ENCODE measurements at regions not wholly inside any gene's neighbourhood (a gene's known extent, or its start where the extent isn't known, plus 50 kb on each side); places are given as distances from the start of the nearest gene placed in this dataset.
"Not testable (repeated sequence)": the region's sequence is repeated elsewhere in the genome, so short reads cannot be mapped to it uniquely, and the experiment has no call there.

GRCh38 chr6:6978731-6979130 lies 129.0 kb upstream of the RREB1 start:
- DNase-seq (ENCODE audit: low read depth), result no peak

DNA sequence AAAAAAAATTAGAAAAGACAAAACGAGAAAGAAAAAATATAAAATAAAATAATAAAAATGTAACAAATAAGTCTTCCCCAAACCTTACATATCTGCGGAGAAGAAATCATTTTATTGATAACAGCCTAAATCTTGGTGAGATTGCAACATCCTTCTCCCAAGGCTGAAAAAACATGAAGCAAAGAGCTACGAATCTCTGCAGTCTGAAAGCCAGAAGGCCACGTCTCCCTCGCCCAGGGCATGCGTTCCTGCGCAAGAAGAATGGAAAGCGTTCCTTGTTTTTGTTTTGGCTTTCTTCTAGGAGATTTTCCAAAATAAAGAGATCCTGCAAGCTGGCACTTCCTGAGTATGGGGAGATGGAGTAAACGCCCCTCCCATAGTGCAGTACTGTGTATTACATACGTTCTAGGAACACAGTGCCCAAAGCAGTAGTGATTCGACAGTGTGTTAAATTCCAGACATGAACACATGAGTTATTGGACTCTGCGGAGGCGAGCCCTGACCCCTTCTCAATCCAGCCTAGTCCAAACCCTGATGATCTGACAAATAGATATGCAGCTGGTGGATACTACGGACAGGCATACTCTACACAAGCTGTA lies 126.7 kb upstream of the RREB1 start:
- no peak for DNase-seq (ENCODE audit: low read depth)

- DNase-seq (ENCODE audit: low read depth), result no peak
These were observed 126.0 kb upstream of the RREB1 start for GRCh38 chr6:6981681-6982322.

- DNase-seq (ENCODE audit: low read depth), result no peak
These were observed 125.1 kb upstream of the RREB1 start for GRCh38 chr6:6982663-6983062.

GRCh38 chr6:6984585-6985366 lies 123.0 kb upstream of the RREB1 start:
- DNase-seq (ENCODE audit: low read depth), result no peak

DNA sequence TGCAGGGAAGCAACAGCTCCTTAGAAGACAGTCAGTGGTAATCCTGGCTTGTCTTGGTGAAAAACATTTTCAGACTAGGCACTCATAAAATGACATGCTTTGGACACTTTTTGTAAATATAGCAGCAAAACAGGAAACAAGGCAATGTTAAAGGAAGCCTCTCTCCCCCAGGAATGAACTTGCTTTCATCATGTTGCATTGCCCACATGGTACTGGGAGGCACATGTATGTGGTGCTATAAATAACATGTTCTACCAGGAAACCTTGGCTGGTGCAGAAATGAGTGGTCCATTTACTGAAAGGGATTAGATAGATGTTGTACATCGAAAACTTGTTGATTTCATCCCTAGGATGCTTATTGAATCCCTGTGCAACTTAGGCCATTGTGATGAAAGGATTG lies 121.4 kb upstream of the RREB1 start:
- DNase-seq (ENCODE audit: low read depth), result no peak

DNA sequence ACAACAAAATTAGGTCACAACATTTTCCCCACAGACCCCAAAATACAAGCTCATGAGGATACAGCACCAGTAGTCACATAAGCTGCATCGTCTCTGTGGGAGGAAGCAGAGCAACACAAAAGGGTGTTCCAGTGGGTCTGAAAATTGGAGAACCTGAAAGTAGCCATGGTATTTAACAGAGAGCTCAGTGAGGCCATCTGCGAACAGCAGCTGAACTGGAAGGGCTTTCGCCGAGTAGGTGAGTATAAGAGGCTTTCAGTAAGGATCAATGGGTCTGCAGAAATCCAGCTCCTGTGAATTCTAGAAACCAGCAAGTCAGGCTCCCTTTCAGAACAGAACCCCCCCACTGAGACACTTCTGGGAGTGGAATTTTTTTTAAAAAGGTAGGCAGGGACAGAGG lies 120.0 kb upstream of the RREB1 start:
- no peak for DNase-seq (ENCODE audit: low read depth)

GRCh38 chr6:6990059-6990458 lies 117.7 kb upstream of the RREB1 start:
- not testable (repeated sequence) for DNase-seq (ENCODE audit: low read depth)

GRCh38 chr6:6993503-6994237 lies 114.1 kb upstream of the RREB1 start:
- no peak for DNase-seq (ENCODE audit: low read depth)

GRCh38 chr6:6994796-6995195 lies 113.0 kb upstream of the RREB1 start:
- no peak for DNase-seq (ENCODE audit: low read depth)

- DNase-seq (ENCODE audit: low read depth), result no peak
These were observed 112.4 kb upstream of the RREB1 start for GRCh38 chr6:6995328-6995727.

GRCh38 chr6:6996124-6996523 lies 111.6 kb upstream of the RREB1 start:
- no peak for DNase-seq (ENCODE audit: low read depth)

DNA sequence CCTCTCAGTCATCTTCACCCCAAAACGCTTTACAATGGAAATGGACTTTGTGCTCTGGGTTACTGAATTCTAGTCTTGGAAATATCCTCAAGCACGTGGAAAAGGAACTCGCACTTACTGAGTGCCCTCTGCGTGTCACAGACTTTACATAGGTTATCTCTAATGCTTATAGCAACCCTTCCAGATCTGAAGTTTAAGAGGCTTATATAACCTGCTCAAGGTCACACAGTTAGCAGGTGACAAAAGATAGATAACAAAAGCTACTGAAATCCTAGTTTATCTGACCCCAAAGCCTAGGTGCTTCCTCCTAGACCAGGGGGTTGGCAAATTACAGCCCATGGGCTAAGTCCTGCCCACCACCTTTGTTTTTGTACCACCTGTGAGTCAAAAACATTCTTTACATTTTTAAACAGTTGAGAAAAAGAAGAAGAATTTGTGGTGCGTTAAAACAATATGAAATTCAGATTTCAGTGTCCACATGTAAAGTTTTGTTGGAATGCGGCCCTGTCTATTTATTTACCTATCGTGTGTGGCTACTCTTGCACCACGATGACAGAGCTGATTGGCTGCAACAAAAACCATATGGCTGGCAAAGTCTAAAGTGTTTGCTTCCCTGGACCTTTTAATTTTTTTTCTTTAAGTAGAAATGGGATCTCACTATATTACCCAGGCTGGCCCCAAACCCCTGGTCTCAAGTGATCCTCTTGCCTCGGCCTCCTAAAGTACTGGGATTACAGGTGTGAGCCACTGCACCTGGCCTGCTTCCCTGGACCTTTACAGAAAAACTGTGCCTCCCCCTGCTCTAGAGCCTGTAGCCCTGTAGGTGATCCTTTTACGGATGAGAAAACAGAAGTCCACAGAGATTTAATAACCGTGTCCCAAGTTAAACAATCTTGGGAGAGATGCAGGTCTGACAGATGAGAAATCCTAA lies 110.2 kb upstream of the RREB1 start:
- no peak for DNase-seq (ENCODE audit: low read depth)

GRCh38 chr6:6998194-6998569 lies 109.6 kb upstream of the RREB1 start:
- DNase-seq (ENCODE audit: low read depth), result no peak

- no peak for DNase-seq (ENCODE audit: low read depth)
These were observed 106.7 kb upstream of the RREB1 start for GRCh38 chr6:7000825-7001777.

DNA sequence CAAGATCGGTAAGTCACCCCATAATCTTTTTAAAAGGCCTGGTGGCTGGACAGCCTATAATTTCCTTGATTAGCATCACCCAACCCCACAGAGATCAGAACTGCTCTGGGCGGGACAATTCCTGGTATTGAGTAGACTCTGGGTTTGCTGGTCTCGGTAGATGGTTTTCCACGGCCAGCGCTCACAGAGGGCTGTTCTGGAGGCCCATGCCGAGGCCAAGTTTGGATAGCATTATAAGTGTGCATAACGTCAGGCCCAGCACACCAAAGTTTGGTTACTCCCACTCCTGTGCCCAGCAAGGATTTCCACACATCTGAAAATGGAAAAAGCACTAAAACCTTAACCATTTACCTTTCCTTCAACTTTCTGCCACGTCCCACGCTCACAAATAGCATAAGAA lies 104.7 kb upstream of the RREB1 start:
- DNase-seq (ENCODE audit: low read depth), result no peak

DNA sequence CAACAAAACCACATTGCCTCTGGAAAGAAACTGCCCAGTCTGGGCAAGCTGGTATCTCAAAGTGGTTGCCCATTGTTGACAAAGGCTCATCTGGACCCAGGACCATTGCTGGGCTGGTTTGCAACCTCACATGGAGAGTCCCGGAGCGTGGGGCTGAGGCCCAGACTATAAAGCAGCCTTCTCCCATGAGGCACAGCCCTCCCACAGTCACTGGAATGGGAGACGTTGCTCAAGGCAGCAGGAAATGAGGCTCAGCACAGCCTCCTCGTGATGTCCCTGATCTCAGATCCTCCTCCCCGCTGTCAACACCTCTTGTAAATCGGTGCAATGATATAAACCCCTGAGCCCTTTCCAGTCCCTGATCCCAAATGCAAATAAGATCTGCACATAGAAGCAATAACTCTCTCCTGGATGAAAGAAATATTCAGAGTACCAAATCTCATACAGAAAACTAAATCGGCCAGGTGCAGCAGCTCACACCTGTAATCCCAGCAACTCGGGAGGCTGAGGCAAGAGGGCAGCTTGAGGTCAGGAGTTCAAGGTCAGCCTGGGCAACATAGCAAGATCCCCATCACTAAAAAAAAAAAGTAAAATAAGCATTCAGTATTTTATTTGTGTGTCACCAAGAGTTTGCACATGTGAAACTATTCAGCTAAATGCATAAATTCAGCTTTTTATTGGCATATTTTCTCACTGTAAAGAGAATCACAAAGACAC lies 103.0 kb upstream of the RREB1 start:
- DNase-seq (ENCODE audit: low read depth), result no peak

- no peak for DNase-seq (ENCODE audit: low read depth)
These were observed 101.1 kb upstream of the RREB1 start for GRCh38 chr6:7006515-7007191.

- DNase-seq (ENCODE audit: low read depth), result no peak
These were observed 99.2 kb upstream of the RREB1 start for GRCh38 chr6:7008451-7008988.
